H1 (cell line): ENCODE measurements at regions not wholly inside any gene's neighbourhood (a gene's known extent, or its start where the extent isn't known, plus 50 kb on each side); places are given as distances from the start of the nearest gene placed in this dataset.

ENCODE experiments used
- CTBP2 ChIP-seq: IDR thresholded peaks from 2 replicates; pipeline ENCODE4 v1.7.0; 2011; ENCODE audit warnings: borderline replicate concordance, mild to moderate bottlenecking, moderate library complexity, mixed read lengths, low read length; ENCODE audit not compliant: insufficient read depth, insufficient read length
- CTCF ChIP-seq, 3 experiments: IDR thresholded peaks; 1 replicate in 2 of 3; 2 replicates in 1 of 3; pipeline versions ENCODE4 v1.5.1 to v1.6.1; 2011; ENCODE audit warnings: low read length in 3 of 3, mild to moderate bottlenecking in 3 of 3, inconsistent platforms in 2 of 3, low read depth in 1 of 3, moderate library complexity in 1 of 3; ENCODE audit not compliant: insufficient read depth in 1 of 3; ENCODE audit errors: control extremely low read depth in 1 of 3
- SUZ12 ChIP-seq: fragments of 200-600 bp; sonication (generic); IDR thresholded peaks from 2 replicates; pipeline ENCODE4 v1.6.1; 2012; ENCODE audit warnings: mild to moderate bottlenecking, inconsistent platforms, low read length, moderate library complexity, mixed read lengths

DNA sequence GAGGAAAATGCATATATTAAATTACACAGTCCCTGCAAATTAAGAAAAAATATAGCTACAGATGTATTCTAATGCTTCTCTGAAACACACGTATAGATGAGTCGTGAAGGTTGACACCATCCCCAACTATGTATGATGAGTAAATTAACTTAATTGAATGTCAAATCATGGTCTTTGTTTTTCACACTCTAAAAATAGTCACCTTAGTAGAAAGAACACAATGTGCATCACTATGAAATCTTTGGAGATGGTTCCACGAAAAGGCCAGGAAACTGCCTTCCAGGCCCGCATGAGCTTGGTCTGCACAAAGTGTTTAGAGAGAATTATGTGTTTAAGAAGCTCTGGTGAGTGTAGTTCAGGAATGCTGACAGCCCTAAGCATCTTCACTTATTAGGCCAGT lies 313.4 kb upstream of the IL12A start (continued):
- TF ChIP-seq CTCF (IDR thresholded peaks at IDR 0.05; ENCODE audit: control extremely low read depth in 1 of 3, insufficient read depth in 1 of 3, low read depth in 1 of 3, low read length in 3 of 3), result no peak
- no peak for TF ChIP-seq SUZ12
- no peak for TF ChIP-seq CTBP2
- TF ChIP-seq, all 59 proteins: peak for 0
